ENCODE measurements at regions not wholly inside any gene's neighbourhood (a gene's known extent, or its start where the extent isn't known, plus 50 kb on each side); places are given as distances from the start of the nearest gene placed in this dataset.

- no peak for DNase-seq (ENCODE audit: low read depth in 2 of 3, low spot score in 2 of 3)
Observed at GRCh38 chr7:26593896-26594295, 270.5 kb downstream of the SKAP2 start.

- DNase-seq (ENCODE audit: low read depth in 2 of 3, low spot score in 2 of 3) = no peak
Observed at GRCh38 chr7:26594553-26594952, 269.8 kb downstream of the SKAP2 start.

GRCh38 chr7:26598867-26599266 is 265.5 kb downstream of the SKAP2 start:
- no peak for DNase-seq (ENCODE audit: low read depth in 2 of 3, low spot score in 2 of 3)

GRCh38 chr7:26599982-26600381 is 264.4 kb downstream of the SKAP2 start:
- no peak for DNase-seq (ENCODE audit: low read depth in 2 of 3, low spot score in 2 of 3)

GRCh38 chr7:26600411-26600810 is 264.0 kb downstream of the SKAP2 start:
- no peak for DNase-seq (ENCODE audit: low read depth in 2 of 3, low spot score in 2 of 3)

- no peak for DNase-seq (ENCODE audit: low read depth in 2 of 3, low spot score in 2 of 3)
Observed at GRCh38 chr7:26603631-26604030, 260.8 kb downstream of the SKAP2 start.

- DNase-seq (ENCODE audit: low read depth in 2 of 3, low spot score in 2 of 3) = no peak
Observed at GRCh38 chr7:26608402-26608801, 256.0 kb downstream of the SKAP2 start.

- no peak for DNase-seq (ENCODE audit: low read depth in 2 of 3, low spot score in 2 of 3)
Observed at GRCh38 chr7:26609082-26609481, 255.3 kb downstream of the SKAP2 start.

GRCh38 chr7:26609532-26609931 is 254.9 kb downstream of the SKAP2 start:
- DNase-seq (ENCODE audit: low read depth in 2 of 3, low spot score in 2 of 3) = no peak

GRCh38 chr7:26612742-26613141 is 251.6 kb downstream of the SKAP2 start:
- DNase-seq (ENCODE audit: low read depth in 2 of 3, low spot score in 2 of 3) = no peak

- no peak for DNase-seq (ENCODE audit: low read depth in 2 of 3, low spot score in 2 of 3)
Observed at GRCh38 chr7:26614503-26614902, 249.9 kb downstream of the SKAP2 start.

- no peak for DNase-seq (ENCODE audit: low read depth in 2 of 3, low spot score in 2 of 3)
Observed at GRCh38 chr7:26616235-26616634, 248.2 kb downstream of the SKAP2 start.

GRCh38 chr7:26617066-26617465 is 247.3 kb downstream of the SKAP2 start:
- DNase-seq (ENCODE audit: low read depth in 2 of 3, low spot score in 2 of 3) = no peak

Data from hematopoietic multipotent progenitor cell (in vitro differentiated cells).